Pancreas (tissue), 10 donors: ENCODE measurements at regions not wholly inside any gene's neighbourhood (a gene's known extent, or its start where the extent isn't known, plus 50 kb on each side); places are given as distances from the start of the nearest gene placed in this dataset.

ENCODE experiments used
- ATAC-seq, 4 donors: fragments of 200-7000 bp; cut with Tn5 transposase; one replicate each; pipeline versions ENCODE4 v1.8.0 to v1.9.1; 2020; ENCODE audit warnings: mild to moderate bottlenecking in 4 of 4, moderate library complexity in 4 of 4
- DNase-seq, 6 donors: peaks; one replicate each; pipeline ENCODE4 v3.0.0-alpha.2; 2020
- FAIRE-seq: peaks from 2 replicates; lab custom pipeline; 2012; peaks lifted over from hg19 to GRCh38; lab: Jason Lieb, UNC
- H3K27ac ChIP-seq, 4 donors: fragments of 200-600 bp; sonication (generic); 1 replicate in 3 of 4; 2 replicates in 1 of 4; pipeline versions ENCODE4 v1.5.0 to v1.8.0; 2020
- H3K27me3 ChIP-seq, 4 donors: fragments of 200-600 bp; one replicate each; pipeline ENCODE4 v1.8.0; 2021
- H3K36me3 ChIP-seq, 3 donors: fragments of 200-600 bp; sonication (generic) in 1 of 3; one replicate each; pipeline versions ENCODE4 v1.5.0 to v1.8.0; 2020 to 2021
- H3K4me1 ChIP-seq, 3 donors: fragments of 200-600 bp; one replicate each; pipeline ENCODE4 v1.8.0; 2021
- H3K4me3 ChIP-seq, 4 donors: fragments of 200-600 bp; sonication (generic) in 2 of 4; one replicate each; pipeline versions ENCODE4 v1.5.0 to v1.8.0; 2020 to 2021
- H3K9me3 ChIP-seq, 4 donors: fragments of 200-600 bp; one replicate each; pipeline ENCODE4 v1.8.0; 2021
- CTCF ChIP-seq, 4 donors: fragments of 200-600 bp; sonication (generic) in 3 of 4; IDR thresholded peaks; one replicate each; pipeline versions ENCODE4 v1.5.0 to v1.8.0; 2021; ENCODE audit warnings: antibody characterized with exemption in 4 of 4
- WGBS, 2 donors: extraction: QIAGEN DNeasy Blood & Tissue Kit; methylation state at CpG; one replicate each; pipeline ENCODE4 v1.1.7; 2013; 5-methylcytosine and 5-hydroxymethylcytosine counted together
- intact Hi-C, 3 donors: fragments of 100-400 bp; cut with DNase I; formaldehyde crosslinking; loops; one replicate each; pipeline versions ENCODE4 v1.11.1 to v1.14.2; 2022
- donor health status: healthy with polysubstance abuse.
- donor health status: DM: no; HTN: no; CAD: no; lungs with moderate emphysema.
- donor health status: DM: no; HTN: no; CAD: no.
- donor health status: control.
- donor health status: control.
- donor health status: Bipolar disorder and iron deficiency.
- donor health status: DM: yes; HTN: yes; CAD: no.
- donor health status: DM: no; HTN: no; CAD: no.
- donor health status: DM: no; HTN: no; CAD: no.
- donor health status: DM: yes; HTN: yes; CAD: no.

DNA sequence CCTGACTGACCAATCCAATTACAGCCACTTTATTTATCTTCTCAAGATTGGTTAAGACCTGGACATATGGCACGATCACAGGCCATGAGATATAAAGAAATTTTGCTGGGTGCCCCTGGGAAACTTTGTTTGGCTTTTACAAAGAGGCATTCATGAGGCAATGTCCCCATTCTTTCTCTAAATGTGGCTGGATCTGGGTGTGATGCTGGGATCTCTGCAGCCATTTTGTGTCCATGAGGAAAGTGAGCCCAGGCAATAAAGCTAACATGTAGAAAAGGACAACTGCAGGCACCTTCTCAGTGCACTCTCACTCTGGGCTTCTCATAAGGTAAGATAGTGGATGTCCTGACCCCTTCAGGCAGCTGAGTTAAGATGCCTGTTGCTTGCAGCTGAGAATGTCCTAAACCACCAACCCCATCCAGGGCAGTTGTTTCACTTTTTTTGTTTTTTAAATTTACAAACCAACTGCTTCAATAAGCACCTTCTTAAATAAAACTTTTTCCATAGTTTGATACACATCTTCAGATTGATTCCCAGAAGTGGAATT, 372.3 kb downstream of the MIAT start:
- Histone ChIP-seq H3K36me3 (no peaks in the 10 kb centered on the region), H3K4me1 (no peaks in the 10 kb centered on the region), H3K27me3 (peaks cover 0 to 2% (median 0%) of the 10 kb centered on the region in 4 donors), H3K9me3 (no peaks in the 10 kb centered on the region), H3K27ac (no peak overlapping the region), H3K4me3 (no peak overlapping the region)
- ATAC-seq (no peak), FAIRE-seq (no peak), DNase-seq (no peak)
- 90 to 96% methylated on average over 1 of the region's 1 CpG for WGBS, 2 donors
- no peak for TF ChIP-seq CTCF (IDR thresholded peaks at IDR 0.05)
- intact Hi-C loops, result loop anchor here in 1 of 3 donors (5.0 kb wide), 1 partner anchor 53 kb away; no protein-coding TSS in a partner anchor

DNA sequence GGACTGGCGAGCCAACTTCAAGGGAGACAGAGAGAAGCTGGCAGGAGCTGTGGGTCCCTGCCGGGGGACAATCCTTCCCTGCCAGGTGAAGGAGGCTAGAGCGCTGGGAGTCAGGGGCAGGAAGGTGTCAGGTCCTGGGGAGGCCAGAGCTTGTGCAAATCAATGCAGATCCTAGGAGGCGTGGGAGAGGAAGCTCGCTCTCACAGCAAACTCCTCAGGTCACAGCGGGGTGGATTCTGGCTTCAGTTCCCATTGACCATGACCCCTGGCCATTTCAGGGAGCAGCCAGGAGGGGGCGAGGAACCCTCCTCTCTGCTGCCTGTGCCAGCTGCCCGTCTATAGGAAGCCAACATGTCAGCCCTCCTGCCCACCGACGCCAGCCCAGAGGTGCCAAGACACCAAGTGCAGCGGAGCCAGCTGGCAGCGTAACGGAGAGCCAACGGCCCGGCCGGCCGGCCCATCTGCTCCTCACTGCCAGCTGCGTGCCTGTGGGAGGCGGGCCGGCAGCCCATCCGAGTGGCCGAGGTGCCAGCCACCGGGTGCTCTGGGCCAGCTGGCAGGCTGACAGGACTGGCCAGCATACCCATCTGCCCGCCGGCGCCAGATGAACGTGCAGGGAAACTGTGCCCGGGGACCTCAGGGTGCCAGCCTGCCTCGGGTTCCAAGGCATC, 374.8 kb downstream of the MIAT start:
- intact Hi-C loops, result loop anchor here in 1 of 3 donors (5.0 kb wide), 1 partner anchor 50 kb away; no protein-coding TSS in a partner anchor
- no peak for TF ChIP-seq CTCF (IDR thresholded peaks at IDR 0.05)
- WGBS, 2 donors, result 35 to 42% methylated on average over 29 of the region's 29 CpGs
- H3K27me3 ChIP-seq, result no peaks in the 10 kb centered on the region
- H3K27ac ChIP-seq, result no peak overlapping the region
- DNase-seq (peak in 5 of 6 donors; percentile 37 to 85 (median 64)), ATAC-seq (peak; percentile 62 to 84 (median 78)), FAIRE-seq (no peak)
- H3K4me3 ChIP-seq, result no peak overlapping the region
- H3K36me3 ChIP-seq, result no peaks in the 10 kb centered on the region
- no peaks in the 10 kb centered on the region for H3K9me3 ChIP-seq
- H3K4me1 ChIP-seq, result no peaks in the 10 kb centered on the region

DNA sequence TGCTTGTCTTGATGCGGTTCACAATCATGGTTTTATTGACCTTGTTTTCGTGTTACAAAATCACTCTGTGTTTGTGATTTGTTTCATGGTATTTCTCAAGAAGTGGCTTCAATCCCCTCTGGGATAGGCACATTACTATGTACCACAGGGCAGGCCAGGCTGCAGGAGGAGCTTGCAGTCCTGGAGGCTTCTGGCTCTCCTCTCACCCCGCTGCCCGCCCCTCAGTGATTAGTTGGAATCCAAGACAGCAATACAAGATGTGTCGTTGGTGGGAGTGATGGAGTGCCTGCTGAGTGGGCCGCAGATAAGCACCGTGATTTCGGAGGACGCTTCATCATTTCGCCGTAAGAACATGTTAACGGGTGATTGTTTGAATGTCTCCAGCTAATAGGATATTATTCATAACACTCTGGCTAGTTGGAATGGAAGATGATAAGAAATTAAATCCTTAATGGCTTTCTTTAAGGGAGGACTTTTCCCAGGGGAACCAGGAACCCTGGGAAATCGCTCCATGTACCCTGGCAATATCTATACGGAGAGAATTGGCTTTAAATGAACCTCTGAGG, 384.4 kb downstream of the MIAT start:
- intact Hi-C loops, result no loop called here
- Histone ChIP-seq H3K4me3 (no peak overlapping the region), H3K27me3 (no peaks in the 10 kb centered on the region), H3K36me3 (no peaks in the 10 kb centered on the region), H3K27ac (no peak overlapping the region), H3K9me3 (no peaks in the 10 kb centered on the region), H3K4me1 (peaks cover 0 to 11% (median 8%) of the 10 kb centered on the region in 3 donors)
- DNase-seq, result no peak
- FAIRE-seq, result no peak
- no peak for TF ChIP-seq CTCF (IDR thresholded peaks at IDR 0.05)
- 78 to 85% methylated on average over 14 of the region's 14 CpGs for WGBS, 2 donors
- ATAC-seq, result no peak

- intact Hi-C loops, result no loop called here
- no peak for DNase-seq
- Histone ChIP-seq H3K27ac (no peak overlapping the region), H3K27me3 (no peaks in the 10 kb centered on the region), H3K4me1 (peaks cover 0 to 11% (median 8%) of the 10 kb centered on the region in 3 donors), H3K9me3 (no peaks in the 10 kb centered on the region), H3K4me3 (no peak overlapping the region), H3K36me3 (no peaks in the 10 kb centered on the region)
- no peak for FAIRE-seq
- ATAC-seq, result no peak
- TF ChIP-seq CTCF (IDR thresholded peaks at IDR 0.05), result no peak
- WGBS, 2 donors, result 80 to 81% methylated on average over 5 of the region's 5 CpGs
Observed at GRCh38 chr22:27043262-27043661, 385.9 kb downstream of the MIAT start.
